GM19324 (cell line): ENCODE measurements at regions not wholly inside any gene's neighbourhood (a gene's known extent, or its start where the extent isn't known, plus 50 kb on each side); places are given as distances from the start of the nearest gene placed in this dataset.
"Not testable (repeated sequence)": the region's sequence is repeated elsewhere in the genome, so short reads cannot be mapped to it uniquely, and the experiment has no call there.

ENCODE experiments used
- ATAC-seq: cut with Tn5 transposase; IDR thresholded peaks from one replicate; pipeline ENCODE4 v1.9.1; 2021; ENCODE audit warnings: mild to moderate bottlenecking, moderate library complexity; ENCODE audit not compliant: unreplicated experiment, low FRiP score

- no peak for ATAC-seq
These were observed 294.3 kb upstream of the BOD1L1 start for GRCh38 chr4:13921805-13922204.

- ATAC-seq: peak; percentile 65
These were observed 294.9 kb upstream of the BOD1L1 start for GRCh38 chr4:13922459-13922858.

GRCh38 chr4:13922873-13923645, 295.5 kb upstream of the BOD1L1 start:
- ATAC-seq: peak; percentile 21

- ATAC-seq: not testable (repeated sequence)
These were observed 297.4 kb upstream of the BOD1L1 start for GRCh38 chr4:13924900-13925299.

DNA sequence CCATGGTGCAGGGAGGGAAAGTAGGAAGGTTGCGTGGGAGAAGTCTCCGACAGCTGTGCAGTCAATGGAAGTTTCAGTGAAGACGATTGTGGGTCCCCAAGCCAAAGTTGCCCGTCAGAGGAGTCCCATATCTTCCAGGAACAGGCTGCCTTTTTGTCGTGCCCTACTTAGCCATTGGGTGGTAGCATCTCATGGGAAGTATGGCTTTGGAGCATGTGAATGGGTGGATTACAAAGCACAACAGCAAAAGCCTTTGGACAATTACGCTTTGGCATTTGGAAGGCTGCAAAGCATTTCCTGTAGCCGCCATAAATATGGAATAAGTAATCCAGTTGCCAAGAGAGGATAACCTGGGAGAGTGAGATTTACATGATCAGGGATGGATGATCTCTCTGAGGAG, 300.7 kb upstream of the BOD1L1 start:
- no peak for ATAC-seq

- ATAC-seq: no peak
These were observed 302.6 kb upstream of the BOD1L1 start for GRCh38 chr4:13930155-13930554.

- no peak for ATAC-seq
These were observed 305.7 kb upstream of the BOD1L1 start for GRCh38 chr4:13933191-13933590.

GRCh38 chr4:13938299-13938698, 310.8 kb upstream of the BOD1L1 start:
- no peak for ATAC-seq

- no peak for ATAC-seq
These were observed 313.4 kb upstream of the BOD1L1 start for GRCh38 chr4:13940921-13941320.

DNA sequence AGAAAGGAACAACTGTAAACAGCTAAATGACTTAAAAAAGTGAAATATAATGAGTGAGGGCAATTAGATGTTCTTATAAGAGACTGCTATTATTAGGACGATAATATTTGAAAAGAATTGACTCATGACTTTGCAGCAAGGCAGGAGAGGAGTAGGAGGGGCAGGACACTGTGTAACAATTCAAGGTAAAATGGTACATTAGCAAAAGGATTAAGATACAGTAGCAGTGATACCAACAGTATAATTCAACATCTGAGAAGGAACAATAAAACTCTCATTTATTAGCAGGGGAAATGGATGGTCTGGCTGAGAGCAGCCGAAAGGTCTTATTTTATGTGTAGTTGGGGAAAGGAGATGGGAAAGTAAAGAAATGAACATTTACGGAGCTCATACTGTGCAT, 315.5 kb upstream of the BOD1L1 start:
- ATAC-seq: no peak

GRCh38 chr4:13944095-13944511, 316.6 kb upstream of the BOD1L1 start:
- no peak for ATAC-seq

GRCh38 chr4:13947921-13948320, 320.4 kb upstream of the BOD1L1 start:
- no peak for ATAC-seq

DNA sequence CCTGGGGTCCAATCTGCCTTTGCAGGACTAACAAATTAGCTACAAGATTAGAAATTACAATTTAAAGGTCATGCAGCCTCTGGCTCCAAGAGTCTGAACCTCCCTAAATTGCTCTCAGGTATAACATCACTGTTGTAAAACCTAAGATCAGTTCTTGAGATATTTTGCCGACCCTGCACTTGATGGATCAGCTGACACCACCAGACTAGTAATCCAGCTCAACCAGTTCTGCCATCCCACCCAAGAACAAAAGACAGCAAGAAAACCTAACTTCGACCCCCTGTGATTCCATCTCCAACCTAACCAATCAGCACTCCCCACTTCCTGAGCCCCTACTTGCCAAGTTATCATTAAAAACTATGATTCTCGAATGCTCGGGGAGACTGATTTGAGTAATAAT, 323.0 kb upstream of the BOD1L1 start:
- no peak for ATAC-seq

DNA sequence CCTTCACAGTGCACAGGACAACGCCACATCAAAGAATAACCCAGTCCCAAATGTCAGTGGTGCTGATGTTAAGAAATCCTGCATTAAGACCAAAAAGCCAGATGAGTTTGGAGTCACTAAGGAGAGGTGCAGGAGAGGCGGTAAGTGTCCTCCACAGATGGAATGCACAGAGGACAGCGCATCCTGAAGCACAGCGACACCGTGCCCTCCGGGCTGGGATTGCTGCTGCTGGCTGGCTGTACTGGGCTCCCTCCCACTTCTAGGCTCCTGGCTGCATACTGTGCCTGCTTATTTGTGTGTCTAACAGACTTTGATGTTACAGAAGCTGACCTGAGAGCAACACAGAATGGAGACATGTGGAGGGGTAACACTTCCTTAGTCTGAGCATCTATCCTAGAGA, 325.6 kb upstream of the BOD1L1 start:
- no peak for ATAC-seq

DNA sequence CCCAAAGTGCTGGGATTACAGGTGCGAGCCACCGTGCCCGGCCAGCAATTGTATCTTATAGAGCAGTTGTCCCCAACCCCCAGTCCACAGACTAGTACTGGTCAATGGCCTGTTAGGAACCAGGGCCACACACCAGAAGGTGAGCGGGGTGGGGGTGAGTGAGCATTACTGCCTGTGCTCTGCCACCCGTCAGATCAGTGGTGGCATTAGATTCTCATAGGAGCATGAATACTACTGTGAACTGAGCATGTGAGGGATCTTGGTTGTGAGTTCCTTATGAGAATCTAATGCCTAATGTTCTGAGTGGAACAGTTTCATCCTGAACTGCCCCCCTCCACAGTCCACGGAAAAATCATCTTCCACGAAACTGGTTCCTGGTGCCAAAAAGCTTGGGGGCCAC, 328.0 kb upstream of the BOD1L1 start:
- ATAC-seq: no peak

- no peak for ATAC-seq
These were observed 329.4 kb upstream of the BOD1L1 start for GRCh38 chr4:13956947-13957346.

DNA sequence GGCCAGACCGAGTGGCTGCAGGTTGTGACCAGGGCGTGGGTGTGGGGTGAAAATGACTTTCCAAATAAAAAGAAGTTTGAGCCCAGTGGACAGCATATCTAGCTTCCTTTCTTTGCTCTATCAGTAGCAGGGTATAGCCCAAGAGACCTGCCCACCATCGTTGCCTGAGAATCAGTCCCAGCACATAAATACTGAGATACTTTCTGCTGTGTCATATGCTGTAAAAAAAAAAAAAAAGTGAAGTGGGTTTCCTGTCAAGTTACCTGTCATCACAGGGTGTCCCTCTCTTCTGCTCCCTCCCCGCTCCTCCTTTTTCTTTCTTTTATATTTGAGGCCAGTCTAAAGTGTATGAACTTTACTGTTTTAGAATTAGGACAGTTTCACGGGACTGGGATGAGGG, 330.3 kb upstream of the BOD1L1 start:
- no peak for ATAC-seq

DNA sequence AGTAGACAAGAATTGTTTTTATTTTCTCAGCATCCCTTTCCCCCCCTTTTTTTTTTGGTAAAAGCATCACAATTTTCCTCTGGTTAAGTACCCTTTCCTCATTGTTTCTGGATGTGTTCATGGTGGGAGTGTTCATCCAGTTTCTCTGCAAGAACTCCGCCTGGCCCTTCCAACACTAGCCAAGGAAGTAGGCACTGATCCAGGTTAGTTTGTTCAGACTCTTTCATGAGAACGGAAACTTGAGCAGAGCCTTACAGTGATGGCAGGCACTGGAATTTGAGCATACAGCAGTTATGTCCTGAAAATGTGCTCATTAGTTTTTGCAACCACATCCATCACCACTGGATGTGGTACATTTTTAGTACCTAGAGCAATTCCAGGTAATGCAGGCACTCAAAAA, 336.1 kb upstream of the BOD1L1 start:
- ATAC-seq: no peak

GRCh38 chr4:13966231-13967195, 339.0 kb upstream of the BOD1L1 start:
- no peak for ATAC-seq

DNA sequence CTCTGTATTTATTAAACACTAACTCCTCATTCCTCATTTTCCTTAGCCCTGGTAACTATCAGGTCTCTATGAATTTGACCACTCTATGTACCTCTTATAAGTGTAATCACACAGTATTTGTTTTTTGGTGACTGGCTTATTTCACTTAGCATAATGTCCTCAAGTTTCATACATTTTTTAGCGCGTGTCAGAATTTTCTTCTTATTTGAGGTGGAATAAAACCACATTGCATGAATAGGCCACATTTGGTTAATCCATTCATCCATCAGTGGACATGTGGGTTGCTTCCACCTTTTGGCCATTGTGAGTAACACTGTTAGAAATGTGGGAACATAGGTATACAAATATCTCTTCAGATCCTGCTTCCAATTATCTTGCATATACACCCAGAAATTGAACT, 341.2 kb upstream of the BOD1L1 start:
- no peak for ATAC-seq

GRCh38 chr4:13970349-13970748, 342.8 kb upstream of the BOD1L1 start:
- no peak for ATAC-seq

- no peak for ATAC-seq
These were observed 350.2 kb upstream of the BOD1L1 start for GRCh38 chr4:13977746-13978145.
